Caki2 (cell line): ENCODE measurements at regions not wholly inside any gene's neighbourhood (a gene's known extent, or its start where the extent isn't known, plus 50 kb on each side); places are given as distances from the start of the nearest gene placed in this dataset.
A peak's percentile ranks its signal among the peaks of the same experiment; 100 is the strongest.
"Not testable (repeated sequence)": the region's sequence is repeated elsewhere in the genome, so short reads cannot be mapped to it uniquely, and the experiment has no call there.

Source experiments
- DNase-seq: peaks from one replicate; pipeline ENCODE4 v3.0.0-alpha.2; 2015; ENCODE audit warnings: low read depth
- in situ Hi-C: cut with HindIII; loops from 2 replicates; pipeline ENCODE4 v1.10.0; 2016; ENCODE audit warnings: low sequenced_read_pairs, low pct_unique_long_range_greater_than_20kb, mixed read lengths

GRCh38 chr5:11392-11791, 80.6 kb upstream of the PLEKHG4B start:
- in situ Hi-C loops, DNase-seq: not testable (repeated sequence)

GRCh38 chr5:11898-12297, 80.1 kb upstream of the PLEKHG4B start:
- no peak for DNase-seq
- in situ Hi-C loops = no loop called here

- in situ Hi-C loops = no loop called here
- no peak for DNase-seq
Observed at GRCh38 chr5:13234-13633, 78.7 kb upstream of the PLEKHG4B start.

DNA sequence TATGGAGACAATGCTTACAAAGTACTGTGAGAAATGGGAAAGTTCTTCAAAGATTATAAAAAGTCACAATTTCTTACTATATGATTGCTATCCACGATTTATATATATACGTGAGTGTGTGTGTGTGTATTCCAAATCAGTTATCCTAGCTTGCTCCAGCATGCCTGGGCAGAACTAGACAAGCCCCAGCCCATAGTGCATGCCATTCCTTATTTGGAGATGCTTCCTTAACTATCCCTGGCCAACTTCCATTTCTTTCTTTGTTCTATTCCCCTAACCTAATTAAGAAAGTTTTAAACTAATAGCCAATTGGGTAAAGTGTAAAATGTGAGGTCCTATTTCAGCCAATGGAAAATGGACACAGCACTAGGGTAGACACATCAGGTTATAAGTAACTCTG, 77.3 kb upstream of the PLEKHG4B start:
- in situ Hi-C loops = not testable (repeated sequence)
- peak; percentile 26 for DNase-seq

DNA sequence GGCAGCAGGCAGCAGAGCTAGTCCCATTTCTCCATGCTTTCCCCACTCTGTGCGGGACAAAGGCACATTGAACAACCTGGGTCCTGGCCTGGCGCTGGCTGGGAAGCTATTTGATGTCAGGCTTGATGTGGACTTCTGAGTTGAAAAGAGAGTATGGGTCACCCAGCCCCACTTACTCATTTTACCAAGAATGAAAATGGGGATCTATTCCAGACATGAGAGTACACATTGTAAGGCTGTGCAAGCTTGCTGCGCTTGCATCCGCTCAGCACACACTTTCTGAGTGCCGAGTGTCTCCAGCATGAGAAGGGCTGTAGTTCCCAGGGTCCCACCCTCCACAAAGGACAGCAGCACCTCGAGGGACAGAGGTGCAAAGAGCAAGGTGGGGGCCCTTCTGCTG, 71.7 kb upstream of the PLEKHG4B start:
- in situ Hi-C loops, DNase-seq: not testable (repeated sequence)

GRCh38 chr5:21654-22233, 70.2 kb upstream of the PLEKHG4B start:
- in situ Hi-C loops = no loop called here
- peak; percentile 17 for DNase-seq

- in situ Hi-C loops, DNase-seq: not testable (repeated sequence)
Observed at GRCh38 chr5:23907-24306, 68.1 kb upstream of the PLEKHG4B start.

DNA sequence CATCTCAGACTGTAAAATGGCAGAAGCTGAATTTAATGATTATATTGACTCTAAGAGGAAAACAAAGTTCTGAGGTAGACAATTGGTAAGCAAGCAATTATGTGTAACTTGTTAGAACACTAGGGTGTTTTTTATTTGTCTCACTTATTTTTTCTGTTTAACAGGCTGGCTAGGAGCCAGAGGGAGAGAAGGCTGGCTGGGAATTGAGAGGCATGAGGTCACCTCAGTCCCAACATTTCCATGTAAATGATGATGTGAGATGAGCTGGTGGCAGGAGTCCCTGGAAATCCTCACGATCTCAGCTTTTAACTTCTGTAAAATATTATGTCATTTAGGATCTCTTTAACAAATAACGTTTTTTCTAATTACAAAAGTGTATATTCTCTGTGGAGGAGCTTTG, 66.9 kb upstream of the PLEKHG4B start:
- in situ Hi-C loops, DNase-seq: not testable (repeated sequence)

DNA sequence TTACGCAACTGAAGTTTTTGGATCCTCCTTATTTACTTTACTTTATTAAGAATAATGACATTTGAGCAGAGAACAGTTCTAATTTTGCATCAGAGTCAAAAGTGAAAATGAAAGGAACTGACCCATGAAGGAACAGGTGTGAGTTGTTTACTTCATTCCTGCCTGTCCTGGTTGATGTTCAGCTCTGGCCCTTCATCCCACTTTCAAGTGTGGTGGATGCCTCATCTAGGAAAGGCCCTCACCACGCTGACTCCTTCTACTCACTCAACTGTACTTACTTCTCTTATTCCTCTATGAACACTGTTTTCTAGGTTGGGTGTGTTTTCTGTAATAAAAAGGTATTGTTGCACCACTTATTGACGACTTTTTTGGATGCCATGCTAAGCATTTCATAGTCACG, 61.8 kb upstream of the PLEKHG4B start:
- in situ Hi-C loops = no loop called here
- no peak for DNase-seq

GRCh38 chr5:30556-30955, 61.4 kb upstream of the PLEKHG4B start:
- in situ Hi-C loops, DNase-seq: not testable (repeated sequence)

- no peak for DNase-seq
- in situ Hi-C loops = no loop called here
Observed at GRCh38 chr5:32165-32564, 59.8 kb upstream of the PLEKHG4B start.

- DNase-seq, in situ Hi-C loops: not testable (repeated sequence)
Observed at GRCh38 chr5:35521-35920, 56.4 kb upstream of the PLEKHG4B start.

DNA sequence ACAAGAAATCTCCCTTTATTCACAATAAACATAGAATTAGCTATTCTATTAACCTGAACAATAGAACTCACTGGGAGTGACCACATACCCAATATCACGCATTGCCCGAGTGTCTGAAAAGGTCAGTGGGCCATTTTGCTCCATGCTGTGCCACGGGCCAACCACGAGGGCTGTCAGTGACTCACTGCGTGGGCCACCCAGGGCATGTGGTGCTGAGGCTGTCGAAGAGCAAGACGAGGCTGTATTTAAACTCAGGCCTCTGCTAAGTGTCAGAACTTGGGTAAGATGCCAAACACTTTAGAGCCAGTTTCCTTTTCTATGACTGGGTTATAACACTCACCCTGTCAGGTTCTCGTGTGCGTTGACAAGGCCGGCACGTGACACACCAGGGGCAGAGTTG, 54.8 kb upstream of the PLEKHG4B start:
- not testable (repeated sequence) for DNase-seq

DNA sequence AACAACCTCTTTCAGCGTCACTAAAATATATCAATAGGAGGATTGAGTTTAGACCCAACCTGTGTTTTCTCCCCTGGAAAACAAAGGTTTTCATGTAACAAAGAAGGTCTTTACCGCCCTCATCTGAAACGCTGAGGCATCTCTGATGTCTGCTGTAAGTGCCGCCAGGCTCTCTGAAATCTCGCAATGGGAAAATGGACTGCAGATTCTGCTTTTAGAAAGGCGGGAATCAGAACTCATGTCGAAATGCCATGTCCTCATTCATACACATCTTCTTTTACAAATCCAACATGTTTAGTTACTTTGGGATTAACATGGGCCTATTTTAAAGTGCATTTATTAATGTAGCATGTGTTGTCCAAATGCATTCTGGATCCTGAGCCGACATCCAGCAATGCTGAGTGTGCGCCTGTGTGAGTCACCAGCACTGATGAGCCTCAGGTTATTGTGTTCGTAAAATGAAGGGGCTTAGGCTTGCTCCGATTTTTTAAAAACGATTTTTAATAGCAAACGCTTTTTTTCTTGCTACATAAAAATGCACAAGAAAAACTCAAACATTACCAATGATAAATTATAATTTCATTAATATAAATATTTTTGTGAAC, 51.9 kb upstream of the PLEKHG4B start:
- in situ Hi-C loops = no loop called here
- DNase-seq = no peak

More for the DNA sequence above, 54.8 kb upstream of the PLEKHG4B start:
- in situ Hi-C loops = not testable (repeated sequence)
